MV-4-11 (cell line): ENCODE measurements at regions not wholly inside any gene's neighbourhood (a gene's known extent, or its start where the extent isn't known, plus 50 kb on each side); places are given as distances from the start of the nearest gene placed in this dataset.

ENCODE experiments used
- DNase-seq: peaks from one replicate; lab custom pipeline; 2025; lab: John Stamatoyannopoulos, UW

DNA sequence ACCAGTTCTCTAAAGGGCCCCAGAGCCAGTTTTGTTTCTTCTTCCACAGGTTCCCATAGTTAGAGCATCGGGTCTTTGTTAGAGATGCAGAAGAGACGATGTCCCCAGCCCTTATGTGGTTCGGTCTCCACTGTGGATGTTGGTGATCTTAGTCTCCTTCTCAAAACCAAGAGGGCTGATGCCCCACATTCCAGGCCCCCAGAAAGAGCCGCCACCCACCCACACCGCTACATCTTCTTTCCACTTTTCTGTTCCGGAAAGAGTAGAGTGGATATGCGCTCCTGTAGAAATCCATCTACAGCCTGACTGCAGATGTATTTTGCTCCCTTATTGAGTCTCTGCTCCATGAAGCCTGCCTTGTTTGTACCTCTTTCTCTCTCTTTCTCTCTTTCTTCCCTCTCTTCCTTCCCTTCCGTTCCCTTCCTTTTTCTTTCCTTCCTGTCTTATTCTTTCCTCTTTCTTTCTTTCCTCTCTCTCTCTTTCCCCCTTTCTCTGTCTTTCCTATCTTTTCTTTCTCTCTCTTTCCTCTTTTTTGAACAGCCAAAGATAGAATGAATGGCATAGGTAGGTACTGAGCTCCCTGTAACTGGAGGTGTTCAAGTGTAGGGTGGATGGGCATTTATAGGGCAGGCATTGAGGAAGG lies 224.3 kb downstream of the SEC14L1 start:
- DNase-seq = no peak

DNA sequence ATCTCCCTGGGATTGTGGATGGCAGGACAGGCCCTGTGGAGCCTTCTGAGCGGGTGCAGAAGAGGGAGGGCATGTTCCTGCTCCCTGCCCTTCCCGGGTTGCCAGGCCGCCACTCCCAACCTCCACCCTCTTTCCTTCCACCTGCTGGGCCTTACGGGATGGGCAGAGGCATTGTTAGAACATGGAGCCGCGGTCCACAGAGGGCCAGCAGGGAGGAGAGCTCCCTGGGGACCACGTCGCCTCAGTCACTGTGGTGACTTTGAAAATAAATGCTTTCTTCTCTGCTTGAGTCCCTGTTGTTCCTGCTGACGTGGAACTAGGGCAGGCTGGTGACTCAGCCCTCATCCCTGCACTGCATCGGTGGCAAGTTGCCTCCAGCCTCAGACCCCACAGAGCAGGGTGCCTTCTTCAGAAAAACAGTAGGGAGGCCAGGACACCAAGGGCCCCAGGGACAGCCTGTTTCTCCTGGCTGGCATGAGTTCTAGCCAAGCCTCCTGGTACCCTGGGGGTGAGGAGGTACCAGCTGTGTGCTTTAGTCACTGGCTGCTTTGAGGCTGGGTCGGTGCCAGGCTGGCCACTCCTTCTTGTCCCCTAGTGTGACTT lies 224.9 kb downstream of the SEC14L1 start:
- peak; percentile 44 for DNase-seq

DNA sequence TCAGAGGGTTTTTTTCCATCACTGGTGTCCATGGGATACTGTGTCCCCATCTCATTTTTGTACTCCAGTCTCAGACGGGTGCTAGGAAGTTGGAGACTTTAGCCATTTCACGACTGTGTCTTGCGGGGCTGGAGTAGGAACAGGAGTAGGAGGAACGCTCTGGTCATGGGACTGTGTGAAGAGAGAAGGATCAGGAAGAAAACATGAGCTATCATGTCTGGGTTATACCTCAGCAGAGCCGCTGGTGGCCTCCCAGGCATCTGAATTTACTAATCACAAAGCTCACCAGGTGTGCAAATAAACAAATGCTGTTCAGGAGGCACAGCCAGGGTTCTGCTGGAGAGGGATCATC lies 225.4 kb downstream of the SEC14L1 start:
- DNase-seq = no peak

DNA sequence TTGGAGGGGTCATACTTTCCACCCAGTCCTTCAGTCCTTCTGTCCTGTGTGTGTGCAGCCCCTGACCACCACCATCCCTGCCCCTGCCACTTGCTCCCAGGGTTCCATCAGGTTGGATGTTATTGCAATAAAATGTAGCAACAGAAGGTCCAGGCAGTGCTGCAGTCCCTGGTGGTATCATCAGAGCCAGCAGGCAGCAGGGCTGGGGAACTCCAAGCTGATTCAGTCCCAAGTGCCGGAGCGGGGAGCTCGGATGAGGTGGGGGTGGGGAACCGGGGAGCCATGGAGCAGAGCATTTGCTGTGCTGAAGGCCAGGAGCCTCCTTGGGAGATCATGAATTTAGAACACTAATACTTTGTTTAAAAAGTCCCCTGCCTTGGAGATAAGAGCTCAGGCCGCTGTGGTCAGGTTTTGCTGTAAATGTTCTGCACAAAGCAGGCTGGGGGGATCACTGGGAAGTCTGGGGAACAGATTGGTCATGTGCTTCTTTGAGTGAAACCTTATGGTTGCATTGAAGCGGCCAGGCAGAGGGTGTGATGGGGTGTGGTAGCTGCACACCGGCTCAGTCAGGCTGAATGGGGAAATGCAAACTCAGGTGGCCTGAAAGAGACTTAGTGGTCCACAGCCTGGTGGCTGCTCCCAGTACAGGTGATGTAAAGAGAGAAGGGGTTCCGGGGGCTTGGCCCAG lies 225.9 kb downstream of the SEC14L1 start:
- DNase-seq = no peak

DNA sequence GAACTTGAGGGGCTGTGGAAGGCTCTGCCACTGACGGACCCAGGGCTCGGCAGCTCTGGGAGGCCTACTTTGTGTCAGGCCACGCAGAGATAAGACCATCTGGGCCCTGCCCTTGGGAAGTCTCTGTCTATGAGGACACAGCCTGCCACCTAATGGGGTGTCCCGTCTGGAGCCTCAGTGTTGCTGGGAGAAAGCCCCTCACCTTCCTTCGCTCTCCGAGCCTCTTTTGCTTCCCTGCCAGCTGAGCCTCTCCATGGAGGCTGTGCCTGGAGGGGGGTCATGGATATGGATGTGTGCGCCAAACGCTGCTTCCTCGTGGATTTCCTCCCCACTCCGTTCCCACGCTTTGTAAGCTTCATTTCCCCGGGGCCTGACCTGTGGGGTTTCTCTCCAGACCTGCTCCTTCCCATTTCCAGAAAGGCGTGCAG lies 228.8 kb downstream of the SEC14L1 start:
- no peak for DNase-seq

DNA sequence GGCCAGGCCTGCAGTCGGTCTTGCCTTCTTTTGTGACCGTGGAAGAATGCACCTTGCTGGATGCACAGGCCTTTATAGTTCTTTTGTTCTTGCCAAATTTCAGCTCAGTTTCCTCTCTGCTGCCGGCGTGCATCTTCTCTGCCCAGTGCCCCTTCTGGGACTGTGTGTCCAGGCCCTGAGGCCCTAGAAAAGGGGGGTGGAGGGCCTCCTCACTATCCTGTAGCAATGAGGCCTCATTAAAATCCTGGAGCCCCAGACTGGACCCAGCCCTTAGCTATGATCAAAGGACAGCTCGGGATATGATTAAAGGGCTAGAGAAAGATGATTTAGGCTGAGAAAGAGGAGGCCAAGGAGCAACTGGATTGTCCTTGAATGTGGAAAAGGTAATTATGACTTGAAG lies 229.8 kb downstream of the SEC14L1 start:
- DNase-seq = no peak

DNA sequence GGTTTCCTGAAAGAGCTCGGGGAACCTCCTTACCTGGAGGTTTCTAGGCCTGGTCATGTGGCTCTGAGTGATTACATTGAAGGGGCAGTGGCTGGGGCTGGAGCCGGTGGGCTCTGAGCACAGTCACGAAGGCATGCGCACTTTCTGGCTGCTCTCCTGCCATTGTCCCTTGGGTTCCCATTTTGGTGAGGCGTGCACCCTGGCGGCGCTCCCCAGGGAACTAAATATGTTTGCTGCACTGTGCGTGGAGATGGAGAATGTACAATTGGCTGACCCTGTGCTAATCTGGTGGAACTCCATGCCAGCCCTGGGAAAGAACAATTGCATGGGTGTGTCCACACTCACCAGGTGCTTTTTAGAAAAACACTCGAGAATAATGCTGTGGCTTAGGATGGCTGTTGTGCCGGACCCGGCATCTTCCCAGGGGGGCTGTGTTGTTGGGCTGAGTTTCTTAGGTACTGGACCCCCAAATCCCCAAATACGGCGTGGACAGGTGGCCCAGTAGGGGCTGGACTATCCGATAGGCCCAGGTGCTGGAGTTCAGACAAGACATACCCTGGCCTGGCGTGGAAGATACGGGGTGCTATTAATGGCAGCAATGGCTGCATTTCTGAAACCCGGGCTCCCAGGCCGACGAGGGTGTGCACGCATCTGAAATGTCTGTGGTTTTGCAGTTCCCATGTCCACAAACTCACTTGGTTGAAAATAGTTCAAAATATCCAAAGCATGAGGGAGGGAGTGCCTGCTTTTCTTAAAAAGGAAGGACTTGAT lies 230.5 kb downstream of the SEC14L1 start:
- DNase-seq = no peak

DNA sequence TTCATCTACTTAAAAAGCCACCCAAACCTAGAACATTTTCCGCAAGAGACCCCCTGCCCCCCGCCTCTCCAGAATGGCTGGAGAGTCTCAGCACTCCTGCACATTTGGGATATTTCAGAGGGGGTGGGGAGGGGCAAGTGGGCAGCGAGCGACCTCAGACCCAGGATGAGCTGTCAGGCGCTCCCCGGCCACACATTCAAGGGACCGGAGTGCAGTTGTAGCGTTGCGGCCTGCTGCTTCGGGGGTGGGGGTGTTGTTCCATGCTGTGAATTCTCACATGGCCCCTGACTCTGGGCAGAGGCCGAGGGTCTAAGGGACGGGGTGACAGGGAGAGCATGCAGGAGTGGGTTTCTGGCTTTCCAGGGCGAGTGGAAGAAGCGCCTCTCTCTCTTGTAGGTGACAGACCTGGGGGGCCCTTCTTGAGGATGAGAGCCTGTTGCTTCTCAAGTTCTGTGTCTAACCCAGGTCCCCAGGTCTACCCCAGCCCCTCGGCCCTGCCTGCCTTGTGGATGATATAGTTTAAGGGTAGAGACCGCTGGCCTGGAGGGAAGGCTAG lies 231.2 kb downstream of the SEC14L1 start:
- no peak for DNase-seq

DNA sequence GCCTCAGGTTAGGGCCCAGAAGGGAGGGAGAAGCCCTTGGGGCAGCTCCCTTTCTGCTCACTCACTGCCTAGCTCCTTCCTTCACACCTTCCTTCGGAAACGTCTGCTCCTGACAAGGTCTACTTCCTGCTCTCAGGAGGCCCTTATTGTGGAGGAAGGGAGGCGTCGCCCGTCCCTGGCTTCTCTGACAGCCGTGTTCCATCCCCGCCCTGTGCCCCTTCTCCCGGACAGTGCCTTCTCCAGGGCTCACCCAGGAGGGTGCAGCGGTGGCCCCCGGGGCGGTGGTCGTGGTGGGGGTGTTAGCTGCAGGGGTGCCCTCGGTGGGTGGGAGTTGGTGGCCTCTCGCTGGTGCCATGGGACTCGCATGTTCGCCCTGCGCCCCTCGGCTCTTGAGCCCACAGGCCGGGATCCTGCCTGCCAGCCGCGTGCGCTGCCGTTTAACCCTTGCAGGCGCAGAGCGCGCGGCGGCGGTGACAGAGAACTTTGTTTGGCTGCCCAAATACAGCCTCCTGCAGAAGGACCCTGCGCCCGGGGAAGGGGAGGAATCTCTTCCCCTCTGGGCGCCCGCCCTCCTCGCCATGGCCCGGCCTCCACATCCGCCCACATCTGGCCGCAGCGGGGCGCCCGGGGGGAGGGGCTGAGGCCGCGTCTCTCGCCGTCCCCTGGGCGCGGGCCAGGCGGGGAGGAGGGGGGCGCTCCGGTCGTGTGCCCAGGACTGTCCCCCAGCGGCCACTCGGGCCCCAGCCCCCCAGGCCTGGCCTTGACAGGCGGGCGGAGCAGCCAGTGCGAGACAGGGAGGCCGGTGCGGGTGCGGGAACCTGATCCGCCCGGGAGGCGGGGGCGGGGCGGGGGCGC lies 231.9 kb downstream of the SEC14L1 start:
- peak; percentile 69 for DNase-seq

DNA sequence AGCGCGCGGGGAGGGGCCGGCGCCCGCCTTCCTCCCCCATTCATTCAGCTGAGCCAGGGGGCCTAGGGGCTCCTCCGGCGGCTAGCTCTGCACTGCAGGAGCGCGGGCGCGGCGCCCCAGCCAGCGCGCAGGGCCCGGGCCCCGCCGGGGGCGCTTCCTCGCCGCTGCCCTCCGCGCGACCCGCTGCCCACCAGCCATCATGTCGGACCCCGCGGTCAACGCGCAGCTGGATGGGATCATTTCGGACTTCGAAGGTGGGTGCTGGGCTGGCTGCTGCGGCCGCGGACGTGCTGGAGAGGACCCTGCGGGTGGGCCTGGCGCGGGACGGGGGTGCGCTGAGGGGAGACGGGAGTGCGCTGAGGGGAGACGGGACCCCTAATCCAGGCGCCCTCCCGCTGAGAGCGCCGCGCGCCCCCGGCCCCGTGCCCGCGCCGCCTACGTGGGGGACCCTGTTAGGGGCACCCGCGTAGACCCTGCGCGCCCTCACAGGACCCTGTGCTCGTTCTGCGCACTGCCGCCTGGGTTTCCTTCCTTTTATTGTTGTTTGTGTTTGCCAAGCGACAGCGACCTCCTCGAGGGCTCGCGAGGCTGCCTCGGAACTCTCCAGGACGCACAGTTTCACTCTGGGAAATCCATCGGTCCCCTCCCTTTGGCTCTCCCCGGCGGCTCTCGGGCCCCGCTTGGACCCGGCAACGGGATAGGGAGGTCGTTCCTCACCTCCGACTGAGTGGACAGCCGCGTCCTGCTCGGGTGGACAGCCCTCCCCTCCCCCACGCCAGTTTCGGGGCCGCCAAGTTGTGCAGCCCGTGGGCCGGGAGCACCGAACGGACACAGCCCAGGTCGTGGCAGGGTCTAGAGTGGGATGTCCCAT lies 232.8 kb downstream of the SEC14L1 start:
- peak; percentile 9 for DNase-seq

DNA sequence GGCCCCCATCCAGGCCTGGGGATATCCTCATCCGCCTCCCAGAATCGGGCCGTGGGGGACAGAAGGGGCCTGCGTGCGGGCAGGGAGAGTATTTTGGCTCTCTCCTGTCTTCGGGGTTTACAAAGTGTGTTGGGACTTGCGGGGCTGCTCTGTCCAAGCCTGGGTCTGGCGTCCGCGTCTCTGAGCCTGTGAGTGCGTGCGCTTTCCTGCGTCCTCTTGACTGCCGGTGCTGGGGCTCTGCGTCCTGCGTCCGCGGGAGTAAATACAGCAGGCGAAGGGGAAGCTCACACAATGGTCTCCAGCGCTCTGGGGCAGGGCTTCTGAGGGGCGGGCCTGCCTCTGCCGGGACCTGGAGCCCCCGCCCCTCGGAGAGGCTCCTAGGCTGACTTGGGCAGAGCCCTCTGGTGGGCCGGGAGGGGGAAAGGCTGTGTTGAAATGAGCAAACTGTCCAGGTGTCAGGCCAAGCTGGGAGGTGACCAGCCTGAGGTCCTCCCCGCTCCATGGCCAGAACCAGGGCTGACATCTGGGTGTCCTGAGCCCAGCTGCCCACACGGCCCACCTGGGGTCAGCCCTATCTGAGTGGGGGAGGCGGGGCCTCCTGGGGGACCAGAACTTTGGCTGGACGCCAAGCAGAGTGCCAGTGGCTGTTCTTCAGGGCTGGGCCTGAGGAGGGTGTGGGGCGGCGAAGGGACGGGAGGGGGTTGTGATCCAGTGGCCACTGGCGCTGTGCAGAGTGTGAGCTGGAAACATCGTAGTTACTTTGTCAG lies 233.6 kb downstream of the SEC14L1 start:
- DNase-seq = peak; percentile 52

DNA sequence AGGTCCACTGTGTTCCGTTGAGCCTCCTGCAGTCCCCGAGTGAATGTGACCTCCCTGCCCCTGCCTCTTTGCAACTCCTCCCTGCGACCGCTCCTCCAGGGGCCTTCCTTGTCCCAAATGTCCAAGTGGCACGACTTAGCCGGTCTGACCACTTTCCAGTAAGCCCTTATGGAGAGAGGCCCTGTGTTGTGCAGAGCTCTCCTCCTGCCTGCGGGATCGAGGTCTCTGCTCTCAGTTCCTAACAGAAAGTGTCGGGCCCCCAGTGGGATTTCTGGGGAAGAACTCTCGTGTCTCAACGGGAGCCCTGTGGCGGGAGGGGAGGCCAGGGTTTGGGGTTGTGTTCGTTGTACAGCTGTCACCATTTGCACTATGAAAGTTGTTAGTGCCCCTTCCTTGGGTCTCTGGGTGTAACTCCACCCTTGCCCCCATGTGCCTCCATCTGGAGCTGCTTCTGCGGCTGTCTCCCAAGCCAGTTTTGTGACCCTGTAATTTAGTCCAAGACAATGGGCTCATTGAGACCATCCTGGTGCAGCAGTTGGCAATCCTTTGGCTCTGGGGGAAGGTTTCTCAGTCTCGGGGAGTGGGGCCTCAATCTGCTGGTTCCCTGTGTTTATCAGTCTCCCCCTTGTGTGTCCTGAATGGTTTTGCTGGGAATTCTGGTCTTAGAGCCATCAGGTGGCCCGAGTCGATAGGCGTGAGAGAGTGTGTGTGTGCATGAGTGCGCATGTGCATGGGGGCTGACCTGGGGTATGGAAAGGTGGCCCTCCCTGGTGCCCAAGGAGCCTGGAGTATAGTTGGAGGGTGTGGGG lies 234.5 kb downstream of the SEC14L1 start:
- no peak for DNase-seq

DNA sequence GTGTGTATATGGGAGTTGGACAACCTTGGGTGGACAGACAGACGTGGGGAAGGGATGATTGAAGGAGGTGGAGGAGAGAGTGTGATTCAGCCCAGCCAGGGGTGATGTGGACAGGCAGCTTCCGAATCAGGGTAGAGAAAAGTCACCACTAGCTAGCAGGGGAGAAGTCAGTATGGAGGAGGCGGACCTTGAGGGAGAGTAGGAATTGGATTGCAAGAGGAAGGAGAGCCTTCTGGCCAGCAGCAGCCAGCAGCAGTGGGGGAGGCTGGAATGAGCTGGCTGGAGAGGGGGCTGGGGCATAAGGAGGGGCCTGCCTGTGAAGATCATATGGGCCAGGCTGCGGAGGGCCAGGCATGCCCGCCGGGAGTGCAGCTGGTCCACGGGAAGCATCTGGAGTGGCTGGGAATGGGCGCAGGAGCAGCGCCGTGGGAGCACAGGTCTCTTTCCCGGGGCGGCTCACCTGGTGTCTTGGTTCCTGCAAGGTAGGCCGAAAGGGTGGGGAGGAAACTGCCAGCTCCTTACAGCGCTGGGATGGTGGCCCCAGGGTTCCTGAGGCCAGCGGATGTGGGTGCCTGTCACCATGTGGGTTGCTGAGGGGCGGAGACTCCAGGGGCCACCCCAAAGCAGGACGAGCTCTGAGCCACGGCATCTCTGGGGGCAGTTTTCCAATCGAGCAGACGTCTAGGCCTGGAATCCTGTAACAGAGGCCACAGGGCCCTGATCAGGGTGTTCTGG lies 235.3 kb downstream of the SEC14L1 start:
- no peak for DNase-seq

DNA sequence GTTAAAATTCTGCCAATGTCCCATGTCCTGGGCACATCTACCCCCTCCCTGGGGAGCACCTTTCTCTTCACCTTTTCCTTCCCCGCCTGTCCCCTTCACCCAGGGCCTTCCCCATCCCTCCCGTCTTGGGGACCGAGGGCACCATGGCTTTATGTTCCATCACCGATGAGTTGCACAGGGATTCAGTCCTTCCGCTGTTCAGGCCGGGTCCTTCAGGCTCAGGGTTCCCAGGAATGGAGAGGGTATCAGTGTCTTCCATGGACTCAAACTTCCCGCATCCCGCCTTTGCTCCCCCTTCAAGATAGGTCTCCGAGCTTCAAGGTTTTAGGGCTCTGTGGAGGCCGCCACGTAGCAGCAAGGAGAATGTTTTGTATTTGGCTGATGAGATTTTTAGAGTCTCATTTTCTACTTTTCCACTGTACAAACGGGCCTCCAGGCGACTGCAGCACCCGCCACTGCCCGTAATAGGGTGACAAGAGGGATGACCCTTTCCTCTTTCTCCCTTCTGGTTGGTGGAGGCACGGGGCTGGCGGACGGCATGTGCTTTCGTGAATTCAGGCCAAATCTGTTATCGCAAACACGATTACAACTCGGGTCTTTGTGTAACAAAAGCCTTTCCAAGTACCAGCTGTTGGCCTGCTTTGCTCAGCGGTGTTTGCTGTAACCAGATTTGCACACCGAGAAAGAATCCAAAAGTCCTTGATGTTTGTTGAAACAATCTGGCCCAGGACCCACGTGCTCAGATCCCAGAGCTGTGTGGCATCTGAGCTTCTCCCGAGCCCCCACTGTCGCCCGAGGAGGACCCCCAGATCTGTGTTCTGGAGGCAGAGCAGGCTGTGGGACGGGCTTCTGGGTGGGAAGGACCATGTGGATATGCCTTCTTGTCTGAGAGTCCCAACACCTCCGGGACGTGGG lies 236.3 kb downstream of the SEC14L1 start:
- DNase-seq = no peak

DNA sequence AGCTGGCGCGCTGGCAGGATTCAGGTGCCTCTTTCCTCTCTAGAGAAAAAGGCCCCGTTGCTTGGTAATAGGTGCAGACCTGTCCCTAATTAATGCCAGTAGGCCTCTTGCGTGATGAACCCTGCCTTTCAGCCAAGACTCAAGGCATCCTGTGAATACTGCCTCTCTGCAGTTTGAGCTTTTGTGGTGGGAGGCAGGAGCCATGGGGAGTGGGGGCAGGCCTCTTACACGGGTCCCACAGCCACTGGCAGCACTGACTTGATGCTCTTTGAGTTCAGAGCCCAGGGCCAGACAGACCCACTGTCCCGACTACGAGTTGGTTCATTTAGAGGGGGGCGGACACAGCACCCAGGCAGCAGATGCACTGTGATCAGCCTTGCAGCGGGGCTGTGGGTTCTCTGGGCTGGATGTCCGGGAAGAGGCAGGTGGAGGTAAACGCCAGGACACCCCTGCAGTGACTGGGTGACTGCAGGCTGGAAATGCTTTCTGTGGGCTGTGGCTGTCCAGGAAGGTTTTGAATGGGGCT lies 237.0 kb downstream of the SEC14L1 start:
- no peak for DNase-seq

DNA sequence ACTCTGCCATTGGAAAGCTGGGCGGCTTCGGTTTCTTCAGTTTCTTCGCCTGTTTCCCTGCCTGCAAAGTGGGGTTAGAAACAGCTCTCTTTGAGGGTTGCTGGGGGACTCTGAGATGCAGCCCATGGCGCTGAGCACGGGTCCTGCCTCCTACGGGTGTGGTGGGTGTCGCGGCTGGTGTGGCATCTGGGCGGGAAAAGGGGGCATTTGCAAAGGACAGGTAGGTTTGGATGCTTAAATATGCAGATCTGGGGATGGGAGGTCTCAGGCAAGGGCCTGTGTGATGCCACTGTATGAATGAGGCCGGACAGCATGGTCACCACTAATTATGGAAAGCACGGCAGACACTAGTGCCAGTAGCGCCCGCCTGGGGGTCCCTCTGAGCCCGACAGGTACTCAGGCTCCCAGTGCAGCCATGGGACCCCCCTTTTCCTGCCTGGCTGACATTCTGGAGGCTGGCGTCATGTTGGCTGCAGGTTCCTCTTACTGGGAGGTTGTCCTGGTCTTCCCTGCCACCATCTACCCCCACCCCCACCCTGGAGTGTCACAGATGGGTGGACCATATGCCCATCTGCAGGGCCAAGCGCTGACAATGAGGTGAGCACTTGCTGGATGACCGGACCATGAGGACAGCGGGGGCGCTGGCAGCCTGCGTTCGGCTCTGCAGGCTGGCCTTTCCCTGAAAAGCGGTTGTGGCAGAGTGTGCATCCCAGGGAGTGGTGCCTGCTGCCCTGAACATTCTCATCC lies 237.7 kb downstream of the SEC14L1 start:
- DNase-seq = no peak
